ENCODE measurements at regions not wholly inside any gene's neighbourhood (a gene's known extent, or its start where the extent isn't known, plus 50 kb on each side); places are given as distances from the start of the nearest gene placed in this dataset.

GRCh38 chr10:78385599-78385998 lies 351.9 kb downstream of the RPS24 start:
- no peak for TF ChIP-seq CTCF (IDR thresholded peaks at IDR 0.05; ENCODE audit: low read depth, low read length, missing control alignments)
- DNase-seq (ENCODE audit: extremely low read depth, low read depth) = no peak
- no peak overlapping the region for H3K4me3 ChIP-seq (replicated peaks; ENCODE audit: low read depth, low read length)

GRCh38 chr10:78386509-78386908 lies 352.8 kb downstream of the RPS24 start:
- no peak for DNase-seq (ENCODE audit: extremely low read depth, low read depth)
- no peak overlapping the region for H3K4me3 ChIP-seq (replicated peaks; ENCODE audit: low read depth, low read length)
- TF ChIP-seq CTCF (IDR thresholded peaks at IDR 0.05; ENCODE audit: low read depth, low read length, missing control alignments) = no peak

GRCh38 chr10:78388331-78389050 lies 354.8 kb downstream of the RPS24 start:
- no peak for TF ChIP-seq CTCF (IDR thresholded peaks at IDR 0.05; ENCODE audit: low read depth, low read length, missing control alignments)
- H3K4me3 ChIP-seq (replicated peaks; ENCODE audit: low read depth, low read length) = no peak overlapping the region

GRCh38 chr10:78389419-78389818 lies 355.8 kb downstream of the RPS24 start:
- no peak for DNase-seq (ENCODE audit: extremely low read depth, low read depth)
- H3K4me3 ChIP-seq (replicated peaks; ENCODE audit: low read depth, low read length) = no peak overlapping the region
- TF ChIP-seq CTCF (IDR thresholded peaks at IDR 0.05; ENCODE audit: low read depth, low read length, missing control alignments) = no peak

More at GRCh38 chr10:78388331-78389050, 354.8 kb downstream of the RPS24 start:
- DNase-seq (ENCODE audit: extremely low read depth, low read depth) = no peak

- DNase-seq (ENCODE audit: extremely low read depth, low read depth) = no peak
- H3K4me3 ChIP-seq (replicated peaks; ENCODE audit: low read depth, low read length) = no peak overlapping the region
- no peak for TF ChIP-seq CTCF (IDR thresholded peaks at IDR 0.05; ENCODE audit: low read depth, low read length, missing control alignments)
These were observed 356.4 kb downstream of the RPS24 start for GRCh38 chr10:78390051-78390450.

GRCh38 chr10:78390817-78391216 lies 357.2 kb downstream of the RPS24 start:
- TF ChIP-seq CTCF (IDR thresholded peaks at IDR 0.05; ENCODE audit: low read depth, low read length, missing control alignments) = no peak
- no peak for DNase-seq (ENCODE audit: extremely low read depth, low read depth)
- no peak overlapping the region for H3K4me3 ChIP-seq (replicated peaks; ENCODE audit: low read depth, low read length)

- H3K4me3 ChIP-seq (replicated peaks; ENCODE audit: low read depth, low read length) = no peak overlapping the region
- no peak for DNase-seq (ENCODE audit: extremely low read depth, low read depth)
- TF ChIP-seq CTCF (IDR thresholded peaks at IDR 0.05; ENCODE audit: low read depth, low read length, missing control alignments) = no peak
These were observed 357.9 kb downstream of the RPS24 start for GRCh38 chr10:78391585-78391984.
